A549 (cell line): ENCODE measurements at regions not wholly inside any gene's neighbourhood (a gene's known extent, or its start where the extent isn't known, plus 50 kb on each side); places are given as distances from the start of the nearest gene placed in this dataset.

Experiments
- ATAC-seq, 2 experiments: fragments of 200-7000 bp in 1 of 2; fragments of >200 bp in 1 of 2; cut with Nextera tagmentation in 1 of 2; cut with Tn5 transposase in 1 of 2; 3 replicates each; pipeline versions ENCODE4 v1.8.0 to v1.9.1; 2018 to 2020; ENCODE audit warnings: mild to moderate bottlenecking in 1 of 2, moderate library complexity in 1 of 2
- CTCF ChIA-PET: fragments of 300-600 bp; sonication (Branson Sonifier 250); formaldehyde crosslinking; extraction: SDS; loops from one replicate; lab custom pipeline; 2021; ENCODE audit warnings: antibody characterized with exemption, inconsistent platforms; lab: Yijun Ruan, JAX
- POLR2A ChIA-PET: fragments of 350-600 bp; formaldehyde crosslinking; extraction: SDS; loops from one replicate; lab custom pipeline; 2021; ENCODE audit warnings: antibody characterized with exemption, inconsistent platforms; lab: Yijun Ruan, JAX
- DNase-seq, 2 experiments: peaks; one replicate each; pipeline versions ENCODE4 v3.0.0 to v3.0.0-alpha.2; 2011 to 2016; ENCODE audit warnings: low read depth in 1 of 2, low spot score in 1 of 2
- FAIRE-seq: peaks from 2 replicates; lab custom pipeline; 2011; peaks lifted over from hg19 to GRCh38; lab: Jason Lieb, UNC
- H3K27ac ChIP-seq, 2 experiments: fragments of >200 bp; sonication (Bioruptor Twin); formaldehyde crosslinking; 3 replicates each; pipeline ENCODE4 v1.5.1; 2016 to 2017
- H3K4me1 ChIP-seq: fragments of >200 bp; sonication (Bioruptor Twin); formaldehyde crosslinking; 3 replicates; pipeline ENCODE4 v1.6.1; 2016
- H3K4me2 ChIP-seq: fragments of >200 bp; sonication (Bioruptor Twin); formaldehyde crosslinking; 3 replicates; pipeline ENCODE4 v1.6.1; 2016
- H3K4me3 ChIP-seq: fragments of >200 bp; sonication (Bioruptor Twin); formaldehyde crosslinking; 3 replicates; pipeline ENCODE4 v1.5.1; 2016
- H3K9me3 ChIP-seq: fragments of >200 bp; sonication (Bioruptor Twin); formaldehyde crosslinking; 3 replicates; pipeline ENCODE4 v1.6.1; 2016
- CBX8 ChIP-seq: fragments of 200-600 bp; sonication (generic); IDR thresholded peaks from 2 replicates; pipeline ENCODE4 v1.6.1; 2016
- CEBPB ChIP-seq, 2 experiments: fragments of >200 bp in 1 of 2; sonication (Bioruptor Twin) in 1 of 2; formaldehyde crosslinking in 1 of 2; IDR thresholded peaks; 2 replicates each; pipeline ENCODE4 v1.6.1; 2012 to 2016
- FOSL2 ChIP-seq, 2 experiments: fragments of 450-650 bp in 1 of 2; fragments of >200 bp in 1 of 2; sonication (Bioruptor Twin) in 1 of 2; formaldehyde crosslinking; IDR thresholded peaks; 2 replicates each; pipeline versions ENCODE4 v1.5.0 to v1.6.1; 2016 to 2020; ENCODE audit warnings: mild to moderate bottlenecking in 1 of 2, moderate library complexity in 1 of 2
- HDAC2 ChIP-seq: fragments of 200-600 bp; sonication (generic); IDR thresholded peaks from 2 replicates; pipeline ENCODE4 v1.6.1; 2016
- HOXB13 ChIP-seq: fragments of 250-450 bp; sonication (Bioruptor Pico); IDR thresholded peaks from 2 replicates; pipeline ENCODE4 v1.5.0; 2020; ENCODE audit warnings: low read depth, mild to moderate bottlenecking, moderate library complexity
- HOXB5 ChIP-seq: fragments of 250-450 bp; sonication (Bioruptor Pico); IDR thresholded peaks from 2 replicates; pipeline ENCODE4 v1.5.0; 2020; ENCODE audit warnings: mild to moderate bottlenecking, moderate library complexity
- JUNB ChIP-seq: fragments of >200 bp; sonication (Bioruptor Twin); formaldehyde crosslinking; IDR thresholded peaks from 2 replicates; pipeline ENCODE4 v1.6.1; 2016
- KDM1A ChIP-seq: fragments of 200-600 bp; sonication (generic); IDR thresholded peaks from 2 replicates; pipeline ENCODE4 v1.6.1; 2016; ENCODE audit warnings: low read depth, mild to moderate bottlenecking
- KDM5A ChIP-seq: fragments of 200-600 bp; sonication (generic); IDR thresholded peaks from 2 replicates; pipeline ENCODE4 v1.6.1; 2016; ENCODE audit warnings: antibody characterized with exemption, mild to moderate bottlenecking
- MAX ChIP-seq: IDR thresholded peaks from 2 replicates; pipeline ENCODE4 v1.6.1; 2012
- MAZ ChIP-seq: fragments of 150-350 bp; IDR thresholded peaks from 2 replicates; pipeline ENCODE4 v1.6.1; 2014; ENCODE audit warnings: antibody characterized with exemption, low read depth, low read length, borderline replicate concordance
- MYC ChIP-seq: IDR thresholded peaks from 2 replicates; pipeline ENCODE4 v1.6.1; 2012; ENCODE audit warnings: mild to moderate bottlenecking, inconsistent platforms, low read length, improper control_type of control experiment, borderline replicate concordance
- NR3C1 ChIP-seq: fragments of >200 bp; sonication (Bioruptor Twin); formaldehyde crosslinking; IDR thresholded peaks from 3 replicates; pipeline ENCODE4 v1.6.1; 2017
- PBX3 ChIP-seq: IDR thresholded peaks from 2 replicates; pipeline ENCODE4 v1.6.1; 2012
- RARB ChIP-seq: fragments of 250-450 bp; sonication (Bioruptor Pico); IDR thresholded peaks from 2 replicates; pipeline ENCODE4 v1.8.0; 2021; ENCODE audit warnings: mild to moderate bottlenecking, moderate library complexity
- REST ChIP-seq: fragments of 200-600 bp; sonication (generic); IDR thresholded peaks from 2 replicates; pipeline ENCODE4 v1.6.1; 2016; ENCODE audit warnings: antibody characterized with exemption, mild to moderate bottlenecking, moderate library complexity
- RFX5 ChIP-seq: fragments of 450-650 bp; IDR thresholded peaks from 2 replicates; pipeline ENCODE4 v1.7.1; 2014; ENCODE audit warnings: antibody characterized with exemption, mild to moderate bottlenecking, moderate library complexity
- SREBF2 ChIP-seq: fragments of 450-650 bp; IDR thresholded peaks from 2 replicates; pipeline ENCODE4 v1.6.1; 2014; ENCODE audit warnings: mild to moderate bottlenecking, moderate library complexity
- USF2 ChIP-seq: fragments of 450-650 bp; IDR thresholded peaks from 2 replicates; pipeline ENCODE4 v1.6.1; 2014; ENCODE audit warnings: antibody characterized with exemption
- ZSCAN20 ChIP-seq: fragments of 250-450 bp; sonication (Bioruptor Pico); IDR thresholded peaks from 2 replicates; pipeline ENCODE4 v1.8.0; 2022; ENCODE audit warnings: mild to moderate bottlenecking, moderate library complexity
- WGBS: methylation state at CpG from one replicate; pipeline ENCODE4 v1.1.6; 2017; ENCODE audit errors: missing lambda C conversion rate; 5-methylcytosine and 5-hydroxymethylcytosine counted together

- no peak for TF ChIP-seq ZSCAN20 (CRISPR knock-in tag)
These were observed 215.9 kb downstream of the MDFIC start (continued) for GRCh38 chr7:115137816-115138215.

- no peaks in the 10 kb centered on the region for H3K9me3 ChIP-seq
- FAIRE-seq (no peak), ATAC-seq (no peak), DNase-seq (no peak)
- no peak overlapping the region for H3K4me2 ChIP-seq
- WGBS = 71% methylated on average over 3 of the region's 3 CpGs
- TF ChIP-seq KDM5A = no peak
- no peak overlapping the region for H3K4me3 ChIP-seq
- POLR2A ChIA-PET = no interaction called here
- H3K27ac ChIP-seq = no peak overlapping the region
- CTCF ChIA-PET = interaction anchor here (0.6 kb wide), 1 partner anchor 186 kb away, joined by 4 read pairs; no protein-coding TSS in a partner anchor
- H3K4me1 ChIP-seq = peaks cover 9% of the 10 kb centered on the region; the same call in 2 of the 3 replicates
These were observed 215.0 kb downstream of the MDFIC start for GRCh38 chr7:115136796-115137443.

GRCh38 chr7:115135769-115136410, 214.0 kb downstream of the MDFIC start:
- DNase-seq (no peak), ATAC-seq (no peak; a peak in 1 of 6 replicates), FAIRE-seq (peak; percentile 32)
- no peak for TF ChIP-seq RARB (CRISPR knock-in tag)
- peak; percentile 67 to 68; a peak in 3 of 4 replicates for TF ChIP-seq CEBPB (IDR thresholded peaks at IDR 0.05)
- TF ChIP-seq NR3C1 = no peak
- no peak for TF ChIP-seq CBX8
- TF ChIP-seq JUNB = 0 out of 2 replicates have a peak, but pooled peaks have one; percentile 13
- no peak for TF ChIP-seq PBX3
- TF ChIP-seq HDAC2 = no peak
- TF ChIP-seq MAX = no peak
- no peak for TF ChIP-seq MAZ
- Histone ChIP-seq H3K9me3 (no peaks in the 10 kb centered on the region), H3K27ac (no peak overlapping the region), H3K4me1 (peaks cover 9% of the 10 kb centered on the region; the same call in 2 of the 3 replicates), H3K4me3 (no peak overlapping the region), H3K4me2 (peak overlapping the region; percentile 15; the same call in 2 of the 3 replicates)
- CTCF ChIA-PET = no interaction called here
- POLR2A ChIA-PET = no interaction called here
- WGBS = 84% methylated on average over 1 of the region's 1 CpG

GRCh38 chr7:115135146-115135545, 213.3 kb downstream of the MDFIC start:
- no peak overlapping the region for H3K27ac ChIP-seq
- ChIA-PET POLR2A (no interaction called here), CTCF (no interaction called here)
- H3K4me3 ChIP-seq = no peak overlapping the region
- no peak for TF ChIP-seq HOXB13
- TF ChIP-seq CEBPB (IDR thresholded peaks at IDR 0.05) = no peak
- no peak for TF ChIP-seq RFX5
- no peak for TF ChIP-seq KDM5A
- TF ChIP-seq KDM1A = no peak
- no peak for TF ChIP-seq USF2
- ATAC-seq (no peak), FAIRE-seq (no peak), DNase-seq (no peak)
- peaks cover 9% of the 10 kb centered on the region; the same call in 2 of the 3 replicates for H3K4me1 ChIP-seq
- peak overlapping the region; percentile 15; the same call in 2 of the 3 replicates for H3K4me2 ChIP-seq
- no peaks in the 10 kb centered on the region for H3K9me3 ChIP-seq
- 45% methylated on average over 4 of the region's 4 CpGs for WGBS

GRCh38 chr7:115133248-115133647, 211.4 kb downstream of the MDFIC start:
- WGBS = 75% methylated on average over 5 of the region's 5 CpGs
- CTCF ChIA-PET = interaction anchor here (1.1 kb wide), 1 partner anchor 12 kb away, joined by 6 read pairs; no protein-coding TSS in a partner anchor
- no peak for DNase-seq
- peaks cover 9% of the 10 kb centered on the region; the same call in 2 of the 3 replicates for H3K4me1 ChIP-seq
- ATAC-seq = no peak
- no peak overlapping the region for H3K4me2 ChIP-seq
- H3K9me3 ChIP-seq = no peaks in the 10 kb centered on the region
- FAIRE-seq = no peak
- TF ChIP-seq FOSL2 (IDR thresholded peaks at IDR 0.05) = no peak
- TF ChIP-seq FOSL2 (CRISPR knock-in tag; IDR thresholded peaks at IDR 0.05) = no peak
- no peak for TF ChIP-seq REST
- no peak for TF ChIP-seq SREBF2
- TF ChIP-seq MYC = no peak
- TF ChIP-seq HOXB5 = no peak
- H3K4me3 ChIP-seq = no peak overlapping the region
- POLR2A ChIA-PET = no interaction called here
- H3K27ac ChIP-seq = no peak overlapping the region
